K562 (cell line): ENCODE measurements at regions not wholly inside any gene's neighbourhood (a gene's known extent, or its start where the extent isn't known, plus 50 kb on each side); places are given as distances from the start of the nearest gene placed in this dataset.
"Not testable (repeated sequence)": the region's sequence is repeated elsewhere in the genome, so short reads cannot be mapped to it uniquely, and the experiment has no call there.

ENCODE experiments used
- CTCF ChIP-seq, 3 experiments: IDR thresholded peaks in 2 of 3; conservative IDR thresholded peaks in 1 of 3; 2 replicates each; pipeline ENCODE4 v1.5.1; 2011 to 2012; ENCODE audit warnings: low read length in 3 of 3, mild to moderate bottlenecking in 3 of 3, control low read depth in 2 of 3, improper control_type of control experiment in 1 of 3, inconsistent platforms in 1 of 3, low read depth in 1 of 3, mixed read lengths in 1 of 3, moderate library complexity in 1 of 3; ENCODE audit not compliant: insufficient read depth in 2 of 3
- ETV5 ChIP-seq: sonication (generic); formaldehyde crosslinking; IDR thresholded peaks from 2 replicates; pipeline ENCODE4 v1.4.0; 2020; ENCODE audit warnings: low read depth, mild to moderate bottlenecking, missing genetic modification reagents
- HCFC1 ChIP-seq: IDR thresholded peaks from 2 replicates; pipeline ENCODE4 v1.6.1; 2012; ENCODE audit warnings: low read depth, low read length, improper control_type of control experiment
- NCOR1 ChIP-seq: fragments of 450-650 bp; IDR thresholded peaks from 2 replicates; pipeline ENCODE4 v1.6.1; 2016; ENCODE audit warnings: mild to moderate bottlenecking, moderate library complexity
- NEUROD1 ChIP-seq: fragments of 150-350 bp; IDR thresholded peaks from 2 replicates; pipeline ENCODE4 v1.6.1; 2014; ENCODE audit warnings: borderline replicate concordance, low read length, low read depth; ENCODE audit not compliant: partially characterized antibody
- NRF1 ChIP-seq, 2 experiments: fragments of 450-650 bp; IDR thresholded peaks in 1 of 2; conservative IDR thresholded peaks in 1 of 2; 2 replicates each; pipeline ENCODE4 v1.6.1; 2014; ENCODE audit warnings: mild to moderate bottlenecking in 2 of 2
- REST ChIP-seq, 2 experiments: fragments of 450-650 bp; formaldehyde crosslinking in 1 of 2; IDR thresholded peaks; 2 replicates each; pipeline versions ENCODE4 v1.4.0 to v1.6.1; 2014 to 2020; ENCODE audit warnings: mild to moderate bottlenecking in 2 of 2, borderline replicate concordance in 1 of 2, low read depth in 1 of 2
- THAP7 ChIP-seq: fragments of 250-450 bp; sonication (Bioruptor Pico); IDR thresholded peaks from 2 replicates; pipeline ENCODE4 v1.5.0; 2021
- ZNF311 ChIP-seq: fragments of 250-450 bp; sonication (Bioruptor Pico); IDR thresholded peaks from 2 replicates; pipeline ENCODE4 v1.4.0; 2020; ENCODE audit warnings: mild to moderate bottlenecking, moderate library complexity
- ZNF639 ChIP-seq, 2 experiments: fragments of 200-800 bp in 1 of 2; sonication (Bioruptor generic) in 1 of 2; sonication (generic) in 1 of 2; formaldehyde crosslinking in 1 of 2; IDR thresholded peaks in 1 of 2; conservative IDR thresholded peaks in 1 of 2; 2 replicates each; pipeline versions ENCODE4 v1.5.0 to v1.6.1; 2016 to 2020; ENCODE audit warnings: missing compliant biosample characterization in 1 of 2, missing genetic modification characterization in 1 of 2, missing genetic modification reagents in 1 of 2
- ZNF75A ChIP-seq: fragments of 450-650 bp; formaldehyde crosslinking; IDR thresholded peaks from 2 replicates; pipeline ENCODE4 v1.4.0; 2020; ENCODE audit warnings: mild to moderate bottlenecking

- not testable (repeated sequence) for TF ChIP-seq ZNF639 (CRISPR knock-in tag; conservative IDR thresholded peaks at IDR 0.05 in 1 of 2, IDR thresholded peaks at IDR 0.05 in 1 of 2); CTCF (IDR thresholded peaks at IDR 0.05 in 2 of 3, conservative IDR thresholded peaks at IDR 0.05 in 1 of 3; ENCODE audit: insufficient read depth in 2 of 3, low read depth in 1 of 3, low read length in 3 of 3); HCFC1; ZNF75A (CRISPR knock-in tag); NRF1 (conservative IDR thresholded peaks at IDR 0.05 in 1 of 2, IDR thresholded peaks at IDR 0.05 in 1 of 2); REST (IDR thresholded peaks at IDR 0.05; ENCODE audit: borderline replicate concordance); REST (CRISPR knock-in tag; IDR thresholded peaks at IDR 0.05; ENCODE audit: low read depth); THAP7 (CRISPR knock-in tag); ETV5 (CRISPR knock-in tag); NCOR1; ZNF311 (CRISPR knock-in tag); NEUROD1
Measured at GRCh38 chr9:138214548-138214947, 337.0 kb downstream of the CACNA1B start.
